SIG-M5 (cell line): ENCODE measurements at regions not wholly inside any gene's neighbourhood (a gene's known extent, or its start where the extent isn't known, plus 50 kb on each side); places are given as distances from the start of the nearest gene placed in this dataset.
"Not testable (repeated sequence)": the region's sequence is repeated elsewhere in the genome, so short reads cannot be mapped to it uniquely, and the experiment has no call there.

Source experiments
- DNase-seq: peaks from one replicate; lab custom pipeline; 2025; lab: John Stamatoyannopoulos, UW

GRCh38 chr21:28703861-28704260, 288.8 kb downstream of the LTN1 start:
- no peak for DNase-seq

- DNase-seq = no peak
Measured at GRCh38 chr21:28699596-28700259, 292.9 kb downstream of the LTN1 start.

GRCh38 chr21:28699186-28699585, 293.5 kb downstream of the LTN1 start:
- DNase-seq = no peak

GRCh38 chr21:28696844-28697410, 295.8 kb downstream of the LTN1 start:
- DNase-seq = no peak

- no peak for DNase-seq
Measured at GRCh38 chr21:28693476-28693875, 299.2 kb downstream of the LTN1 start.

- DNase-seq = no peak
Measured at GRCh38 chr21:28690196-28690595, 302.5 kb downstream of the LTN1 start.

GRCh38 chr21:28688381-28688780, 304.3 kb downstream of the LTN1 start:
- DNase-seq = no peak

- DNase-seq = no peak
Measured at GRCh38 chr21:28687586-28687985, 305.1 kb downstream of the LTN1 start.

GRCh38 chr21:28683982-28684752, 308.5 kb downstream of the LTN1 start:
- no peak for DNase-seq

GRCh38 chr21:28682884-28683283, 309.8 kb downstream of the LTN1 start:
- DNase-seq = not testable (repeated sequence)

GRCh38 chr21:28677096-28677495, 315.6 kb downstream of the LTN1 start:
- not testable (repeated sequence) for DNase-seq

- DNase-seq = no peak
Measured at GRCh38 chr21:28675331-28676041, 317.2 kb downstream of the LTN1 start.

GRCh38 chr21:28674763-28675162, 317.9 kb downstream of the LTN1 start:
- no peak for DNase-seq

GRCh38 chr21:28671549-28672195, 321.0 kb downstream of the LTN1 start:
- no peak for DNase-seq

- DNase-seq = no peak
Measured at GRCh38 chr21:28669971-28670653, 322.6 kb downstream of the LTN1 start.

GRCh38 chr21:28669321-28669720, 323.4 kb downstream of the LTN1 start:
- no peak for DNase-seq

GRCh38 chr21:28663754-28664153, 328.9 kb downstream of the LTN1 start:
- no peak for DNase-seq

- DNase-seq = no peak
Measured at GRCh38 chr21:28663111-28663693, 329.5 kb downstream of the LTN1 start.

GRCh38 chr21:28657566-28657965, 335.1 kb downstream of the LTN1 start:
- no peak for DNase-seq

GRCh38 chr21:28655471-28655870, 337.2 kb downstream of the LTN1 start:
- no peak for DNase-seq

GRCh38 chr21:28654406-28654805, 338.3 kb downstream of the LTN1 start:
- DNase-seq = no peak
